ENCODE measurements at regions not wholly inside any gene's neighbourhood (a gene's known extent, or its start where the extent isn't known, plus 50 kb on each side); places are given as distances from the start of the nearest gene placed in this dataset.

- no peak overlapping the region for H3K4me3 ChIP-seq
- in situ Hi-C loops (cut with MboI): no loop called here
- no peaks in the 10 kb centered on the region for H4K20me1 ChIP-seq (ENCODE audit: control insufficient read depth, insufficient read depth)
- H3K4me2 ChIP-seq (ENCODE audit: control insufficient read depth, insufficient read depth): no peak overlapping the region
- no peak overlapping the region for H2AFZ ChIP-seq (ENCODE audit: control insufficient read depth, low read depth, low read length)
- no peaks in the 10 kb centered on the region for H3K4me1 ChIP-seq (ENCODE audit: control insufficient read depth, insufficient read depth, low read length)
- no peaks in the 10 kb centered on the region for H3K9me3 ChIP-seq (replicated peaks; ENCODE audit: control insufficient read depth, insufficient read depth, low read length)
- H3K36me3 ChIP-seq (ENCODE audit: control insufficient read depth in 2 of 2, insufficient read depth in 2 of 2, low read length in 1 of 2): no peaks in the 10 kb centered on the region
- RAD21 ChIA-PET (ENCODE audit: unreplicated experiment): no interaction called here
- 50% methylated on average over 2 of the region's 2 CpGs for WGBS (ENCODE audit: insufficient coverage, insufficient replicate concordance, low lambda C conversion rate, missing lambda C conversion rate)
- no peaks in the 10 kb centered on the region; a peak in 1 of 4 replicates for H3K27me3 ChIP-seq (replicated peaks in 1 of 2; ENCODE audit: control insufficient read depth in 2 of 2, insufficient read depth in 2 of 2, low read length in 1 of 2)
- H3K9ac ChIP-seq (ENCODE audit: control insufficient read depth, insufficient read depth, low read length): no peak overlapping the region
- DNase-seq (ENCODE audit: low read depth, low spot score) (no peak), ATAC-seq (no peak), FAIRE-seq (no peak)
- no peaks in the 10 kb centered on the region for H3K79me2 ChIP-seq (ENCODE audit: control insufficient read depth, insufficient read depth, low read length)
- POLR2A ChIA-PET: interaction anchor here (0.6 kb wide), 1 partner anchor 10 kb away, joined by 3 read pairs; no protein-coding TSS in a partner anchor
- BruUV-seq (replicated peaks): no TSS peak
- H3K27ac ChIP-seq (ENCODE audit: control insufficient read depth, insufficient read depth): no peak overlapping the region
- SMC1A ChIA-PET (ENCODE audit: uncharacterized antibody, unreplicated experiment): no interaction called here
- intact Hi-C loops (cut with micrococcal nuclease; ENCODE audit: unreplicated experiment): no loop called here
- TF ChIP-seq CEBPZ (IDR thresholded peaks at IDR 0.05; ENCODE audit: low read depth, low read length) (no peak), E2F8 (IDR thresholded peaks at IDR 0.05; ENCODE audit: low read depth, partially characterized antibody) (no peak), BCL3 (IDR thresholded peaks at IDR 0.05; ENCODE audit: borderline replicate concordance, insufficient read depth, low read depth, low read length, poor library complexity, severe bottlenecking) (no peak), MEF2B (IDR thresholded peaks at IDR 0.05; ENCODE audit: partially characterized antibody, poor library complexity, severe bottlenecking) (no peak), MYC (IDR thresholded peaks at IDR 0.05; ENCODE audit: insufficient read depth, insufficient read length, insufficient replicate concordance, low read length, severe bottlenecking) (no peak), MXI1 (IDR thresholded peaks at IDR 0.05; ENCODE audit: low read depth, low read length) (no peak), FOXK2 (IDR thresholded peaks at IDR 0.05) (no peak), NFIC (IDR thresholded peaks at IDR 0.05; ENCODE audit: low read depth, low read length) (no peak), DPF2 (IDR thresholded peaks at IDR 0.05) (no peak), STAT1 (conservative IDR thresholded peaks at IDR 0.05) (no peak), ZNF217 (IDR thresholded peaks at IDR 0.05) (no peak), CHD1 (IDR thresholded peaks at IDR 0.05; ENCODE audit: low read depth, low read length) (no peak), IRF4 (IDR thresholded peaks at IDR 0.05; ENCODE audit: low read depth, low read length) (no peak)
- CTCF ChIA-PET: interaction anchor here (1.4 kb wide), 1 partner anchor 15 kb away, joined by 3 read pairs; no protein-coding TSS in a partner anchor
These were observed 168.2 kb upstream of the SSTR4 start for GRCh38 chr20:22866812-22867341.

All from GM12878 (cell line).